CD4-positive, alpha-beta T cell treated with Interleukin-15 for 4 hours (primary cell): ENCODE measurements at regions not wholly inside any gene's neighbourhood (a gene's known extent, or its start where the extent isn't known, plus 50 kb on each side); places are given as distances from the start of the nearest gene placed in this dataset.

ENCODE experiments used
- DNase-seq: peaks from one replicate; pipeline ENCODE4 v3.0.0-alpha.2; 2020; ENCODE audit warnings: low spot score

DNA sequence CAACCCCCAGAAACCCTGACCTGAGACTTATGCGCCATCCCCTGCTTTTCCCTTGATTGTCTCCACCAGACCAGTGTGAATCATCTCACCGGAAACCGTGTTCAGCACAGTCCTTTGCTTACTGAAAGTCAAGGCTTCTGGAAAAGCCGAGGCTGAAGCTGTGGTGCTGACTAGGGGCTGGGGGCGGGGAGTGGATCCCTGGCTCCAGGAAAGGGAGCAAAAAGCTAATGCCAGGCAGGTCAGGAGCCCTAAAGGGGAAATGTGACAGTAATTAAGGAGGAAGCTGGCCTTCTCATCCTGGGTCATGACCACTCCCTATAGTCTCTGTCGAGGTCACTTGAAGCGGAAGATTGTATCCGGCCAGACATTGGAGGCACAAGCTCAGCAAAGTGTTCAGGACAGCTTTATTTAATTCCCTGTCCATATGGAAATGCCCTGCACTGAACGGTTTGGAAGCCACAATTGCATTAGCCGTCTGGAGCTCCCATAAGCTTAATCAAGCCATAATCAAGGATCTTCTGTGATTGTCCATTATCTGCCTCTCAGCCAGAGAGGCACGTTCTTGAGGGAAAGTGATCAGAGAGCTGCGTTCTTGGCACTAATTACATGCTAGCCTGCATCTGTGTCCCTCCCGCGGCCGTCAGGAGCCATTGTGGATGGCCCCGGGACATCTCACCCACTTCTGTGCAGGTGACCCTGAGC, 403.6 kb downstream of the RRAGC start:
- no peak for DNase-seq

GRCh38 chr1:38454749-38455441, 404.7 kb downstream of the RRAGC start:
- DNase-seq, result no peak

- DNase-seq, result no peak
Observed at GRCh38 chr1:38454236-38454635, 405.3 kb downstream of the RRAGC start.

DNA sequence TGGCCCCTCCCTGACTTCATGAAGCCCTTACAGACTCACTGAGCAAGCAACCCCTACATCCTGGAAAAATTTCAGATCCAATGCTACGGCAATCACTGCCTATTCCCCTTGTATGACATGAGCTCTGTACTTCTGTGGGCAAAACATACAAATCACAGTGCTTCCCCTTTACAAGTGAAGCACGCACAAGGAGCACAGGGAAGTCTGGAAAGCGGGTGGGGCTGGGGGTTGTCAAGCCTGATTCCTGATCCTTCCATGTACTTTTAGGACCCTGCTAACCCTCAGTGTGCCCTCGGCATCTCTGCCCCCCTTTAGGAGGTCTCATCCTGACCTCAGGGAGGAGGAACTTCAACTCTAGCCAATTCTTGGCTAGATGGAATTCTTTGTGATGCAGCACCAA, 405.7 kb upstream of the POU3F1 start:
- DNase-seq, result no peak

- no peak for DNase-seq
Observed at GRCh38 chr1:38451541-38451993, 405.0 kb upstream of the POU3F1 start.

GRCh38 chr1:38448893-38449292, 402.3 kb upstream of the POU3F1 start:
- DNase-seq, result no peak

DNA sequence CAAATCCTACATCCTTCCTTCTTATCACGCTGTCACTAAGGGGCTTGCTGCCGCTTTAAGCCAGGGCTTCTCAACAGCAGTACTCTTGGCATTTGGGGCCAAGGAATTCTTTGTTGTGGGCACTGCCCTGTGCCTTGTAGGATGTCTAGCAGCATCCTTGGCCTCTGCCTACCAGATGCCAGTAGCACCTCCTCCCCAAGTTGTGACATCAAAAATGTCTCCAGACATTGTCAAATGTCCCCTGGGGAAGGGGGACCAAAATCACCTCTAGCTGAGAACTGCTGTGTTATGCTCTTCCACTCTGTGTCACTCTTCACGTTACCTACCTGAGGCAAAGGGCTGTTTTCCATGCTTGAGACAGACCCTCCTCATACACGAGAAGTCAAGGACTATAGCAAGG, 400.3 kb upstream of the POU3F1 start:
- no peak for DNase-seq

DNA sequence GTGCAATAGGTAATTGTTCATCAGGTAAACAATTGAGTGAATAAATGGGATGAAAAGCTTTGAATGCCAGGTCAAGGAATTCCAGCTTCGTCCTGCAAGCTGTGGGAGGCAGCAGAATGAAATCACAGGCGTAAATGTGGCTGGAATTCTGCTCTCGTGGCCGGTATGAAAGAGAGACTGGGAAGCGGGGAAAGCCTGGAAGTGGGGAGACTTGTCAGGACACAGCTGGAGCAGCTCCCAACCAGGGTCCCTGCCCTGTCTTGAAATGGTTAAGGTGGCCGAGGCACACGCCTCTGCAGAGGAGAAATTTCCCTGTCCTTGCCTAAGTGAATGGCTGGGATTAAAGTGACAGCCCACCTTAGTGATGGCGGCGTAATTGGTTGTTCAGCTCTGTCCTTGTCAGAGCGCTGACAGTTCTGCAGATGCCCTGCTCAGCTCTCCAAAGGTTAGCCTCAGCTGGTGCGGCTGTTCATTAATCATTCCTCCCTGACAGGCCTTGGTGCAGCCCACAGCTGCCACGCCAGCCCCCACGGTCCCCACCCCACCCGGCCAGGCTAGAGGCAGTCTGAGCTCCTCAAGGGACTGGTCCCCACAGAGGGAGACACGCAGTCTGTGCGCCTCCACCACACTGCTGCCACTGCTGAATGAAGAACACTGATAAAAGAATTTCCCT, 398.3 kb upstream of the POU3F1 start:
- DNase-seq, result no peak

DNA sequence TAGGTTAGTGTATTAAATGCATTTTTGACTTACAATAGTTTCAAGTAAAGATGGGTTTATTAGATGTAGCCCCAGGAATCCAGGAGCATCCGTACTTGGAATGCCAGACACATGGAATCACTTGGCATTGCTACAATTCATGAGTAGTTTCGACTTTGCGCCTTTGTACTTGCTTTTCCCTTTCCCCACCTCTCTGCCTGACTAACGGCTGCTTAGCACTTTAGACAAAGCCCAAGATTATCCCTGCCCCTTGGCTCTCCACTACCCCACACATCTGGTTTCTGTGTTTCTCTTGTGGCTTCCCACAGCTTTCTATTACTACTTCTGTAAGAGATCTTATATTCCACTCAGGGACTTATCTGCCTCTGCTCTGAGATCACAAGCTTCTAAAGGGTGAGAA, 397.7 kb upstream of the POU3F1 start:
- DNase-seq, result no peak

- DNase-seq, result no peak
Observed at GRCh38 chr1:38440402-38440801, 393.8 kb upstream of the POU3F1 start.

DNA sequence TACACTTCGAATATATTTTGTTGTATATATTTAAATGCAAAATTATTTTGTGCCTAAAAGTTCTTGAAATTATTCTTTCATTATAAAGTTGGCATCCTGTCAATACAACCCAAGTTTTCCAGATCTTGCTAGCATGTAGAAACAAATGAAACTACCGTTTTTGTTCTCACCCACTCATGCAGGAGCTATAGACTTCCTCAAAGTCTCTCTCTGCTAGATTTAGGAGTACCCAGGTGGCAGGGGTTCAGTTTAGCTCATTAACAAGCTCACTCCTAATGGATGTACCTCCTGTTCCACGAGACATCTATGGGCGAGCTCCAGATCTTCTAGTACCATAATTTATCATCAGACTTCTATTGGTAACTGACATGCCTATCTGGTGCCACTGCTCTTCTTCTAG, 390.2 kb upstream of the POU3F1 start:
- DNase-seq, result no peak

DNA sequence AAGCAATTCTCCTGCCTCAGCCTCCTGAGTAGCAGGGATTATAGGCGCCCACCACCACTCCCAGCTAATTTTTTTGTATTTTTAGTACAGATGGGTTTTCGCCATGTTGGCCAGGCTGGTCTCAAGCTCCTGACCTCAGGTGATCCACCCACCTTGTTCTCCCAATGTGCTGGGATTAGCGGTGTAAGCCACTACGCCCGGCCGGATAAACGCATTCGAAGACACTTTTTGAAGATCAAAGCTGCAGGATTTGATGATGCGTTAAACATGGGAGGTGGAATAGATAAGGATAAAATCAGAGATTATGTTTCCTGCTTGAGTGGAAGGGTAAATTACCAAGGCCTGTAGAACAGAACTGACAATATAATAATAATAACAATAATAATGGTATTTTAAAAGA, 389.4 kb upstream of the POU3F1 start:
- DNase-seq, result no peak

DNA sequence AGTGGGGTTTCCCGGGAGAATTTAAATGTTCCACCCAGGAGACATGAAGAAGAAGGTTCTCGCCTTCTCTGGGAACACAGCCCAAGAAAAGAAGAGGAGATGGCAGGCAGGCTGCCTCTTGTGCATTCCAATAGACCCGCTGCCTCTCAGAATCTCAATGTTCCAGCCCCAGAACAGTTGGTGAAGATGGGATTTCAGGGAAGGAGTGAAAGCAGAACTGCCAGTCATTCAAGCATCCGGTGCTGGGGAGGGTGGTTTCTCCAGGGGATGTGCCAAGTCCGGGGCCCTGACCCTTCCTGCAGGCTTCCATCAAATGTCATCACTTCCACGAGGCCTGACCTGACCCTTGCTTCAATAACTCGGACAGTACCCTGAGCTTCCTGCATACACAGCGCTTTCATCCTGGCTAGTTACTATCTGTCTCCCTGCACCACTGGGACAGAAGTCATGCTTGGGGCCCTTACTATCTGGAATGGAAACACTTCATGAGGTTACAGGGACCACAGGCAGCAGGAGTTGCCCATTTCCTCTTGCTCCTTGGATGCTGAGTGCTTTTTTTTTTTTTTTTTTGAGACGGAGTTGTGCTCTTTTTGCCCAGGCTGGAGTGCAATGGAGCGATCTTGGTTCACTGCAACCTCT, 386.6 kb upstream of the POU3F1 start:
- DNase-seq, result no peak

GRCh38 chr1:38431535-38432376, 385.2 kb upstream of the POU3F1 start:
- no peak for DNase-seq

GRCh38 chr1:38430949-38431348, 384.4 kb upstream of the POU3F1 start:
- no peak for DNase-seq

GRCh38 chr1:38424677-38425076, 378.1 kb upstream of the POU3F1 start:
- DNase-seq, result no peak

GRCh38 chr1:38420666-38421065, 374.1 kb upstream of the POU3F1 start:
- DNase-seq, result no peak

DNA sequence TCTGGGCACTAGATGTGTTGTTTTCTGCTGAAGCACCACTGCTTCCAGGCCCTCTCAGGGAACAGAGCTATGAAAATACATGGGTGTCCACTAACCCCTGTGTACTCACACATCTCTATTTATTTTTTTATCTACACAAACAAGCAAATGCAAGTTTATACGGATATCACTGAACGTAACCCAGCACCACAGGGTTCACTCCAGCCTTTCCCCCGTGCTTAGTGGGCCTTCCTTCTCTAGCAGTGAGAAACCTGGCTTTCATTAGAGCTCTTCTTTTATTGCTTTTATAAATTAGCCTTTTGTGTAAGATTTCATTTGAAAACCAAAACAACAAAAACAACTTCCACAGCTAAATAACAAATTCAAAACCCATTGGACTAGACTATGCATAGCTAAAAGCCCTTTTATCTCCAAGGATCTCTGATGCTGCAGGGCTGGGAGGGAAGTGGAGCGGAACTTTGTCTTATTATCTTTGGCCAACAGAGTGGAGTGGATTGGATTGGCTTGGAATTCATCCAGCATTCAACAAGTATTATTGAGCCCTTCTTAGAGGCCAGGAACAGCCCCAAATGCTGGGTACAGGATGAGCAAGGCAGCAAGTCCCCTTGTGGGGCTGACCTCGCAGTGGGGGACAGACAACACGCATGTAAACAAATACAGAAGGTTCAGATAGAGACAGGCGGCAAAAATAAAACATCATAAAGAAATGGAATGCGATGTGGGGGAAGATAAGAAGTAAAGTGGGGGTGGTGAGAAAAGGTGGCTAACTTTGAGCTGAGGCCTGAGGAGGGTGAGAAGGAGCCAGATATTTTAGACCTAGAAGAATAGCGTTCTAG, 371.8 kb upstream of the POU3F1 start:
- no peak for DNase-seq

DNA sequence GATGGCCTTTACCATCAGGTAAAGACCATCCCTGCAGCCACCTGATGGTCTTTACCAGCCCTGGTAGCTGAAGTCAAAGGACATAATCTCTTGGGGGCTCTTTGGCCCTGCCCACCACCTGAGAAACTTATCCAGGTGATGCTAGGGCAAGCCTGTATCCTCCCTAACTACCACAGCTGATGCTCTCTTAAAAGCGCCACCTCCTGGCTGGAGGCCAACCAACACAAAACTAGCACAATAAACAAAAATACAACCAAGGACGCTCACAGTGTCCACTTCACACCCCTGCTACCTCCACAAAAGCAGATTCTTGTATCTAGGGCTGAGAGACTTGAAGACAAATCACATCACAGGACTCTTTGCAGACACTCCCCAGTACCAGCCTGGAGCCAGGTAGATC, 357.1 kb upstream of the POU3F1 start:
- DNase-seq, result no peak

- DNase-seq, result no peak
Observed at GRCh38 chr1:38402230-38402815, 355.7 kb upstream of the POU3F1 start.

GRCh38 chr1:38396606-38397005, 350.0 kb upstream of the POU3F1 start:
- DNase-seq, result no peak
